Lung (tissue), 11 donors: ENCODE measurements at regions not wholly inside any gene's neighbourhood (a gene's known extent, or its start where the extent isn't known, plus 50 kb on each side); places are given as distances from the start of the nearest gene placed in this dataset.

Experiments
- ATAC-seq: fragments of 200-7000 bp; cut with Tn5 transposase; one replicate; pipeline ENCODE4 v1.9.1; 2020; ENCODE audit warnings: moderate number of reproducible peaks; ENCODE audit not compliant: insufficient read depth, low FRiP score
- DNase-seq, 3 donors: peaks; one replicate each; pipeline ENCODE4 v3.0.0-alpha.2; 2013 to 2017
- H3K27ac ChIP-seq, 2 donors: one replicate each; pipeline ENCODE4 v1.5.1; 2013; ENCODE audit warnings: mild to moderate bottlenecking in 2 of 2, moderate library complexity in 2 of 2, control low read depth in 1 of 2, inconsistent platforms in 1 of 2, low read depth in 1 of 2, low read length in 1 of 2
- H3K27me3 ChIP-seq, 3 donors: one replicate each; pipeline ENCODE4 v1.5.1; 2013; ENCODE audit warnings: low read length in 2 of 3; ENCODE audit not compliant: control insufficient read depth in 3 of 3, insufficient read depth in 3 of 3
- H3K36me3 ChIP-seq, 4 donors: one replicate each; pipeline ENCODE4 v1.5.1; 2013; ENCODE audit warnings: low read length in 4 of 4, mild to moderate bottlenecking in 1 of 4, moderate library complexity in 1 of 4; ENCODE audit not compliant: control insufficient read depth in 4 of 4, insufficient read depth in 4 of 4
- H3K4me1 ChIP-seq, 5 donors: one replicate each; pipeline ENCODE4 v1.5.1; 2013; ENCODE audit warnings: low read length in 5 of 5, mild to moderate bottlenecking in 2 of 5, moderate library complexity in 1 of 5; ENCODE audit not compliant: control insufficient read depth in 5 of 5, insufficient read depth in 5 of 5
- H3K4me3 ChIP-seq: one replicate; pipeline ENCODE4 v1.5.1; 2013; ENCODE audit warnings: mild to moderate bottlenecking, control low read depth, moderate library complexity
- H3K9ac ChIP-seq, 2 donors: one replicate each; pipeline ENCODE4 v1.5.1; 2013; ENCODE audit warnings: low read length in 2 of 2, control low read depth in 1 of 2; ENCODE audit not compliant: insufficient read depth in 1 of 2
- H3K9me3 ChIP-seq, 4 donors: one replicate each; pipeline ENCODE4 v1.5.1; 2013; ENCODE audit warnings: low read length in 3 of 4, mild to moderate bottlenecking in 1 of 4, moderate library complexity in 1 of 4; ENCODE audit not compliant: control insufficient read depth in 4 of 4, insufficient read depth in 3 of 4
- WGBS, 2 donors: extraction: QIAGEN DNeasy Blood & Tissue Kit; methylation state at CpG; one replicate each; pipeline ENCODE4 v1.1.7; 2013; 5-methylcytosine and 5-hydroxymethylcytosine counted together
- TF ChIP-seq, protein P1 (sequence below): IDR thresholded peaks from 2 replicates; pipeline ENCODE4 v1.5.1; 2012; ENCODE audit warnings: mild to moderate bottlenecking; ENCODE audit errors: control extremely low read depth, extremely low read depth
- donor health status: control.
- donor health status: control.
- donor health status: Bipolar disorder and iron deficiency.
- donor health status: healthy.
- donor health status: DM: yes; HTN: yes; CAD: no.

DNA sequence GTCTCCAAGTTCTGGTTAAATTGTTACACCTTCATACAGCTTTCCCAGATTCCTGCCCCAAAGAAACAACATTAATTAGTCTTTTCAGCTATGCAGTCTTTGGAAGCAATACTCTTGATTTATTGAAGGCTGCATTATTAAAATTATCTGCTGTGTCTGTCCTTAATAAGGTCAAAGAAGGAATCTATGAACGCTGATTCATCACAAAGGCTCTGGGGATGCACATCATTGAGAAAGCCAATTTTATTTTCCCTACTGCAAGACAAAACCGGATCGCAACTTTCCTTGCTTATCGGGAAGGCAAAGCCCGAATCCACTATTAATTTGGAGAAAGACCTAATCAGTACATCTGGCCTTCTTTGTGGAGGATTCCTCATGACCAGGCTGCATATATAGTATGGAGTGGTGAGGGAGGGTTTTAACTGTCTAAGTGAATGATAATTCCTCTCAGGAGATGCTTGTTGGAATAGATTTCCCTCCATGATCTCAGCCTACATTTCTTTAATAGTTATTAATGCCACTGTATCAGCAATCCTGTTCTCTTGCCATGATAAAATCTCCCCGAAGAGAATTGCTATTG, 224.6 kb downstream of the PIK3C3 start:
- no peak for ATAC-seq
- TF ChIP-seq, protein P1, sequence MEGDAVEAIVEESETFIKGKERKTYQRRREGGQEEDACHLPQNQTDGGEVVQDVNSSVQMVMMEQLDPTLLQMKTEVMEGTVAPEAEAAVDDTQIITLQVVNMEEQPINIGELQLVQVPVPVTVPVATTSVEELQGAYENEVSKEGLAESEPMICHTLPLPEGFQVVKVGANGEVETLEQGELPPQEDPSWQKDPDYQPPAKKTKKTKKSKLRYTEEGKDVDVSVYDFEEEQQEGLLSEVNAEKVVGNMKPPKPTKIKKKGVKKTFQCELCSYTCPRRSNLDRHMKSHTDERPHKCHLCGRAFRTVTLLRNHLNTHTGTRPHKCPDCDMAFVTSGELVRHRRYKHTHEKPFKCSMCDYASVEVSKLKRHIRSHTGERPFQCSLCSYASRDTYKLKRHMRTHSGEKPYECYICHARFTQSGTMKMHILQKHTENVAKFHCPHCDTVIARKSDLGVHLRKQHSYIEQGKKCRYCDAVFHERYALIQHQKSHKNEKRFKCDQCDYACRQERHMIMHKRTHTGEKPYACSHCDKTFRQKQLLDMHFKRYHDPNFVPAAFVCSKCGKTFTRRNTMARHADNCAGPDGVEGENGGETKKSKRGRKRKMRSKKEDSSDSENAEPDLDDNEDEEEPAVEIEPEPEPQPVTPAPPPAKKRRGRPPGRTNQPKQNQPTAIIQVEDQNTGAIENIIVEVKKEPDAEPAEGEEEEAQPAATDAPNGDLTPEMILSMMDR: no peak
- 93 to 95% methylated on average over 6 of the region's 6 CpGs for WGBS, 2 donors
- Histone ChIP-seq H3K36me3 (no peaks in the 10 kb centered on the region), H3K9me3 (no peaks in the 10 kb centered on the region), H3K9ac (no peak overlapping the region), H3K27ac (no peak overlapping the region), H3K27me3 (no peaks in the 10 kb centered on the region), H3K4me1 (no peaks in the 10 kb centered on the region), H3K4me3 (no peak overlapping the region)
- DNase-seq: no peak

DNA sequence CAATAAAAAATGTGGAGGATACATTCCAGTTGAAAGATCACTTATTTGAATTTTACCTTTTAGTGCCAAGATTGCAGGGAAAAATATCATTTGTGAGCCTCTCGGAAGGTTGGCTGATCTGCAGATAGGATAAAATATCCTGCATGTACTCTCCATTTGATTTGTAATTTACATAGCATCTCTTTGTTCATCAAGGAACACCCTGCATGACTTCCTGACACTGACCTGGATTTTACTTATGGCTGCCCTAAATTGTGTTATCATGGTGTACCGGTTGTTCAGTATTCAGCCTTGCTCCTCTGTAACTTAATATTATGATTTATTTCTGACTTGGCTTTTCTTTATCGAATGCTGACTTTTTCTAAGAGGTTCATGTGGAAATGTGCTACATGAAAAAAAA, 226.4 kb downstream of the PIK3C3 start:
- no peaks in the 10 kb centered on the region for H3K27me3 ChIP-seq
- H3K9me3 ChIP-seq: no peaks in the 10 kb centered on the region
- H3K27ac ChIP-seq: no peak overlapping the region
- no peak overlapping the region for H3K9ac ChIP-seq
- 91% methylated on average over 3 of the region's 3 CpGs for WGBS, 2 donors
- no peak for ATAC-seq
- DNase-seq: no peak
- no peaks in the 10 kb centered on the region for H3K4me1 ChIP-seq
- TF ChIP-seq, protein P1: no peak
- no peak overlapping the region for H3K4me3 ChIP-seq
- no peaks in the 10 kb centered on the region for H3K36me3 ChIP-seq

DNA sequence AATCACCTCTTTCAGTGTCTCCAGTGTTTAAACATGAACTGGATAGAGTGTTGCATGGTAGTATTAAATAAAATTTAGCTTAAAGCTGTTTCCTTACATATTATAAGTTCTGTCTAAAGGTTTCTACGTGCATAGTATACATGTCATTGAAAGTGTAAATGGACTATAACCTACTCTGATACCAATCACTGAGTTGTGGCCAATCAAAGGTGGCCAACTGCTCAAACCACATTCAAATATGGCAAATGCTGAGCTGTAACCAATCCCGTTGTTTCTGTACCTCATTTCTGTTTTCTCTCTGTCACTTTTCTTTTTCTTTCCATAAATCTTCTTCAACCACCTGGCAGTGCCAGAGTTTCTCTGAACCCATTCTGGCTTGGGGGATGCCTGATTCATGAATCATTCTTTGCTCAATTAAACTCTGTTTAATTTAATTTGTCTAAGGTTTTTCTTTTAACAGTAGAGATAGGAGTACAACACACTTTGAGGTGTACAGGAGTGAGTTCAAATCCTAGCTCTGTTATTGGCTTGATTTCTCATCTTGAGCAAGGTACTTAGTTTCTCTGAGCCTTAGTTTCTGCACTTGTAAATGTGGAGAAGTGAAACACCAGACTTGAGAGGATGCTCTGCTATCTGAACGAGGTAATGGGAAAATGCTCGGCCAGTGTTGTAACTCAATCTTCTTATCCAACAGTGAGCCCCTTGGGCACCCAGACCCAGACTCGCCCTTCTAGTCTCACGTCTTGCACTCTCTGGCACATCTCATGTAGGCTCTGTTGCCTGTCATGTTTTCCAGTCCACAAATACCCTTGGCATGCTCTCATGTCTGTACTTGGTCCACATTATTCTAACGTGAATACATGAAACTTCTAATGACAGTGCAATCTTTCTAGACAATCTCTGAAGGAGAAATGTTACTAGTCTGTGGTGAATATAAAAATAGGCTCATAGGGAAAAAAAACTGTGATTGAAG, 228.0 kb downstream of the PIK3C3 start:
- no peaks in the 10 kb centered on the region for H3K9me3 ChIP-seq
- no peak overlapping the region for H3K9ac ChIP-seq
- no peaks in the 10 kb centered on the region for H3K4me1 ChIP-seq
- DNase-seq (no peak), ATAC-seq (no peak)
- H3K4me3 ChIP-seq: no peak overlapping the region
- WGBS, 2 donors: 80 to 88% methylated on average over 7 of the region's 7 CpGs
- H3K27ac ChIP-seq: no peak overlapping the region
- H3K27me3 ChIP-seq: no peaks in the 10 kb centered on the region
- H3K36me3 ChIP-seq: no peaks in the 10 kb centered on the region
- TF ChIP-seq, protein P1: no peak
